NCI-H774 (cell line): ENCODE measurements at regions not wholly inside any gene's neighbourhood (a gene's known extent, or its start where the extent isn't known, plus 50 kb on each side); places are given as distances from the start of the nearest gene placed in this dataset.
"Not testable (repeated sequence)": the region's sequence is repeated elsewhere in the genome, so short reads cannot be mapped to it uniquely, and the experiment has no call there.

Source experiments
- DNase-seq: peaks from one replicate; lab custom pipeline; 2025; lab: John Stamatoyannopoulos, UW

- DNase-seq: no peak
Observed at GRCh38 chr6:103893141-103893581, 966.6 kb downstream of the HACE1 start.

GRCh38 chr6:103886951-103887350 lies 972.8 kb downstream of the HACE1 start:
- no peak for DNase-seq

GRCh38 chr6:103885446-103885845 lies 974.3 kb downstream of the HACE1 start:
- no peak for DNase-seq

GRCh38 chr6:103879800-103880199 lies 979.9 kb downstream of the HACE1 start:
- no peak for DNase-seq

- DNase-seq: no peak
Observed at GRCh38 chr6:103875221-103875620, 984.5 kb downstream of the HACE1 start.

GRCh38 chr6:103874575-103874974 lies 985.1 kb downstream of the HACE1 start:
- DNase-seq: no peak

GRCh38 chr6:103872678-103873077 lies 987.0 kb downstream of the HACE1 start:
- no peak for DNase-seq

GRCh38 chr6:103872233-103872632 lies 987.5 kb downstream of the HACE1 start:
- DNase-seq: no peak

GRCh38 chr6:103870970-103871369 lies 988.7 kb downstream of the HACE1 start:
- DNase-seq: no peak

- peak; percentile 52 for DNase-seq
Observed at GRCh38 chr6:103862297-103862696, 997.4 kb downstream of the HACE1 start.

- DNase-seq: no peak
Observed at GRCh38 chr6:103858003-103858402, 1001.7 kb downstream of the HACE1 start.

- no peak for DNase-seq
Observed at GRCh38 chr6:103855750-103856149, 1004.0 kb downstream of the HACE1 start.

- no peak for DNase-seq
Observed at GRCh38 chr6:103854059-103854458, 1005.7 kb downstream of the HACE1 start.

GRCh38 chr6:103838457-103838856 lies 1021.3 kb downstream of the HACE1 start:
- DNase-seq: no peak

- DNase-seq: no peak
Observed at GRCh38 chr6:103826209-103826608, 1033.5 kb downstream of the HACE1 start.

- no peak for DNase-seq
Observed at GRCh38 chr6:103820148-103820547, 1039.6 kb downstream of the HACE1 start.

- no peak for DNase-seq
Observed at GRCh38 chr6:103819509-103819908, 1040.2 kb downstream of the HACE1 start.

GRCh38 chr6:103812970-103813369 lies 1046.7 kb downstream of the HACE1 start:
- no peak for DNase-seq

GRCh38 chr6:103801901-103802479 lies 1057.7 kb downstream of the HACE1 start:
- DNase-seq: not testable (repeated sequence)

GRCh38 chr6:103799971-103800670 lies 1059.6 kb downstream of the HACE1 start:
- DNase-seq: no peak

- no peak for DNase-seq
Observed at GRCh38 chr6:103798166-103798565, 1061.6 kb downstream of the HACE1 start.

GRCh38 chr6:103797738-103798137 lies 1062.0 kb downstream of the HACE1 start:
- DNase-seq: peak; percentile 37

GRCh38 chr6:103791458-103791857 lies 1068.3 kb downstream of the HACE1 start:
- no peak for DNase-seq

GRCh38 chr6:103784117-103784516 lies 1075.6 kb downstream of the HACE1 start:
- no peak for DNase-seq
